ENCODE measurements at regions not wholly inside any gene's neighbourhood (a gene's known extent, or its start where the extent isn't known, plus 50 kb on each side); places are given as distances from the start of the nearest gene placed in this dataset.

DNA sequence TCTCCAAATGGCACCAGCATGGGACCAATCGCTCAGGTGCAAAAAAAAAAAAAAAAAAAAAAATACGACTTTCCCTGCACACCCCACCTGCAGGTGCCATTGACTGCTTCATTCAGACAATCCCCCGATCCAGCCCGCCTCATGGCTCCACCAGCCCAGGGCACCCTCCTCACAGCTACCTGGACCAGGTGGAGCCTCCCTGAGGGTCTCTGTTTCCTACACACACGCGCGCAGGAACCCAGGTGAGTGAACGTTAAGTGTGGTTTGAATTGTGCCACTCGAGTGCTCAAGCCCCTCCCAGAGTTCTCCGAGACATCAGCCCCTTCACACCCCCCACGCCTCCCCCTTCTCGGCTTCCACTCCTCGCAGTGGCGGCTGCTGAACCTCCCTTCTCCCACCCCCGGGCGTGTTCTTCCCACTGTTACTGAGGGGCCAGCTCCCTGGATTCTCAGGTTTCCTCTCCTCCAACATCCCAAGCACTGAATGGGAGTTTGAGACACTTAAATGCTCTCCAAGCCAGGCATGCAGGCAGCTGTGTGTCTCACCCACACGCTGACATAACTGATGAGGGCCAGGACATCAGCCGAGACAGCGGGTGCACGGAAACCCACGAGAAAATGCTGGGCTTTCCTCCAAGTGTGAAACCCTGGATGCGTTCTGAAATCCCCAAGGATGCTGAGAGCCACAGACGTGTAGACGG is 88.8 kb upstream of the SNTG2 start:
- Histone ChIP-seq H3K4me1 (ENCODE audit: insufficient read depth) (peaks cover 15% of the 10 kb centered on the region), H3K4me2 (no peak overlapping the region), H4K20me1 (replicated peaks; ENCODE audit: insufficient read depth) (no peaks in the 10 kb centered on the region), H3K9me2 (ENCODE audit: insufficient read depth) (no peaks in the 10 kb centered on the region), H3K4me3 (no peak overlapping the region), H2AFZ (no peak overlapping the region), H3F3A (replicated peaks; ENCODE audit: low read depth) (0 out of 2 replicates have a peak, but pooled peaks cover 3% of the 10 kb centered on the region), H3K27ac (ENCODE audit: low read depth) (no peak overlapping the region), H3K79me2 (replicated peaks; ENCODE audit: insufficient read depth) (no peaks in the 10 kb centered on the region), H3K27me3 (ENCODE audit: insufficient read depth) (peaks cover 2% of the 10 kb centered on the region; the same call in 1 of the 2 replicates), H3K36me3 (ENCODE audit: insufficient read depth) (no peaks in the 10 kb centered on the region)
- Mint-ChIP-seq H3K27me3 (ENCODE audit: insufficient read depth, low read depth, poor library complexity) (peaks cover 14% of the 10 kb centered on the region), H3K9me3 (no peaks in the 10 kb centered on the region), H3K4me3 (no peak overlapping the region), H3K4me1 (peaks cover 38% of the 10 kb centered on the region), H3K36me3 (ENCODE audit: low read depth) (no peaks in the 10 kb centered on the region), H3K27ac (no peak overlapping the region)
- TF ChIP-seq ZNF331 (CRISPR knock-in tag; IDR thresholded peaks at IDR 0.05; ENCODE audit: low read depth) (no peak), EZH2 (IDR thresholded peaks at IDR 0.05; ENCODE audit: low read depth, unreplicated experiment) (no peak), EZH2phosphoT487 (IDR thresholded peaks at IDR 0.05; ENCODE audit: unreplicated experiment) (no peak), JUNB (IDR thresholded peaks at IDR 0.05; ENCODE audit: unreplicated experiment) (no peak), STAT1 (IDR thresholded peaks at IDR 0.05; ENCODE audit: unreplicated experiment) (no peak), CREB1 (CRISPR knock-in tag; IDR thresholded peaks at IDR 0.05; ENCODE audit: low read depth) (no peak), NANOG (IDR thresholded peaks at IDR 0.05; ENCODE audit: borderline replicate concordance) (no peak), ZNF114 (CRISPR knock-in tag; IDR thresholded peaks at IDR 0.05) (no peak), POLR2AphosphoS5 (IDR thresholded peaks at IDR 0.05; ENCODE audit: low read depth) (no peak)
- TF ChIP-seq, protein P1, sequence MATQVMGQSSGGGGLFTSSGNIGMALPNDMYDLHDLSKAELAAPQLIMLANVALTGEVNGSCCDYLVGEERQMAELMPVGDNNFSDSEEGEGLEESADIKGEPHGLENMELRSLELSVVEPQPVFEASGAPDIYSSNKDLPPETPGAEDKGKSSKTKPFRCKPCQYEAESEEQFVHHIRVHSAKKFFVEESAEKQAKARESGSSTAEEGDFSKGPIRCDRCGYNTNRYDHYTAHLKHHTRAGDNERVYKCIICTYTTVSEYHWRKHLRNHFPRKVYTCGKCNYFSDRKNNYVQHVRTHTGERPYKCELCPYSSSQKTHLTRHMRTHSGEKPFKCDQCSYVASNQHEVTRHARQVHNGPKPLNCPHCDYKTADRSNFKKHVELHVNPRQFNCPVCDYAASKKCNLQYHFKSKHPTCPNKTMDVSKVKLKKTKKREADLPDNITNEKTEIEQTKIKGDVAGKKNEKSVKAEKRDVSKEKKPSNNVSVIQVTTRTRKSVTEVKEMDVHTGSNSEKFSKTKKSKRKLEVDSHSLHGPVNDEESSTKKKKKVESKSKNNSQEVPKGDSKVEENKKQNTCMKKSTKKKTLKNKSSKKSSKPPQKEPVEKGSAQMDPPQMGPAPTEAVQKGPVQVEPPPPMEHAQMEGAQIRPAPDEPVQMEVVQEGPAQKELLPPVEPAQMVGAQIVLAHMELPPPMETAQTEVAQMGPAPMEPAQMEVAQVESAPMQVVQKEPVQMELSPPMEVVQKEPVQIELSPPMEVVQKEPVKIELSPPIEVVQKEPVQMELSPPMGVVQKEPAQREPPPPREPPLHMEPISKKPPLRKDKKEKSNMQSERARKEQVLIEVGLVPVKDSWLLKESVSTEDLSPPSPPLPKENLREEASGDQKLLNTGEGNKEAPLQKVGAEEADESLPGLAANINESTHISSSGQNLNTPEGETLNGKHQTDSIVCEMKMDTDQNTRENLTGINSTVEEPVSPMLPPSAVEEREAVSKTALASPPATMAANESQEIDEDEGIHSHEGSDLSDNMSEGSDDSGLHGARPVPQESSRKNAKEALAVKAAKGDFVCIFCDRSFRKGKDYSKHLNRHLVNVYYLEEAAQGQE (IDR thresholded peaks at IDR 0.05; ENCODE audit: unreplicated experiment): no peak
- TF ChIP-seq, protein P2, sequence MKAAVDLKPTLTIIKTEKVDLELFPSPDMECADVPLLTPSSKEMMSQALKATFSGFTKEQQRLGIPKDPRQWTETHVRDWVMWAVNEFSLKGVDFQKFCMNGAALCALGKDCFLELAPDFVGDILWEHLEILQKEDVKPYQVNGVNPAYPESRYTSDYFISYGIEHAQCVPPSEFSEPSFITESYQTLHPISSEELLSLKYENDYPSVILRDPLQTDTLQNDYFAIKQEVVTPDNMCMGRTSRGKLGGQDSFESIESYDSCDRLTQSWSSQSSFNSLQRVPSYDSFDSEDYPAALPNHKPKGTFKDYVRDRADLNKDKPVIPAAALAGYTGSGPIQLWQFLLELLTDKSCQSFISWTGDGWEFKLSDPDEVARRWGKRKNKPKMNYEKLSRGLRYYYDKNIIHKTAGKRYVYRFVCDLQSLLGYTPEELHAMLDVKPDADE (IDR thresholded peaks at IDR 0.05): no peak
- TF ChIP-seq, protein P3, sequence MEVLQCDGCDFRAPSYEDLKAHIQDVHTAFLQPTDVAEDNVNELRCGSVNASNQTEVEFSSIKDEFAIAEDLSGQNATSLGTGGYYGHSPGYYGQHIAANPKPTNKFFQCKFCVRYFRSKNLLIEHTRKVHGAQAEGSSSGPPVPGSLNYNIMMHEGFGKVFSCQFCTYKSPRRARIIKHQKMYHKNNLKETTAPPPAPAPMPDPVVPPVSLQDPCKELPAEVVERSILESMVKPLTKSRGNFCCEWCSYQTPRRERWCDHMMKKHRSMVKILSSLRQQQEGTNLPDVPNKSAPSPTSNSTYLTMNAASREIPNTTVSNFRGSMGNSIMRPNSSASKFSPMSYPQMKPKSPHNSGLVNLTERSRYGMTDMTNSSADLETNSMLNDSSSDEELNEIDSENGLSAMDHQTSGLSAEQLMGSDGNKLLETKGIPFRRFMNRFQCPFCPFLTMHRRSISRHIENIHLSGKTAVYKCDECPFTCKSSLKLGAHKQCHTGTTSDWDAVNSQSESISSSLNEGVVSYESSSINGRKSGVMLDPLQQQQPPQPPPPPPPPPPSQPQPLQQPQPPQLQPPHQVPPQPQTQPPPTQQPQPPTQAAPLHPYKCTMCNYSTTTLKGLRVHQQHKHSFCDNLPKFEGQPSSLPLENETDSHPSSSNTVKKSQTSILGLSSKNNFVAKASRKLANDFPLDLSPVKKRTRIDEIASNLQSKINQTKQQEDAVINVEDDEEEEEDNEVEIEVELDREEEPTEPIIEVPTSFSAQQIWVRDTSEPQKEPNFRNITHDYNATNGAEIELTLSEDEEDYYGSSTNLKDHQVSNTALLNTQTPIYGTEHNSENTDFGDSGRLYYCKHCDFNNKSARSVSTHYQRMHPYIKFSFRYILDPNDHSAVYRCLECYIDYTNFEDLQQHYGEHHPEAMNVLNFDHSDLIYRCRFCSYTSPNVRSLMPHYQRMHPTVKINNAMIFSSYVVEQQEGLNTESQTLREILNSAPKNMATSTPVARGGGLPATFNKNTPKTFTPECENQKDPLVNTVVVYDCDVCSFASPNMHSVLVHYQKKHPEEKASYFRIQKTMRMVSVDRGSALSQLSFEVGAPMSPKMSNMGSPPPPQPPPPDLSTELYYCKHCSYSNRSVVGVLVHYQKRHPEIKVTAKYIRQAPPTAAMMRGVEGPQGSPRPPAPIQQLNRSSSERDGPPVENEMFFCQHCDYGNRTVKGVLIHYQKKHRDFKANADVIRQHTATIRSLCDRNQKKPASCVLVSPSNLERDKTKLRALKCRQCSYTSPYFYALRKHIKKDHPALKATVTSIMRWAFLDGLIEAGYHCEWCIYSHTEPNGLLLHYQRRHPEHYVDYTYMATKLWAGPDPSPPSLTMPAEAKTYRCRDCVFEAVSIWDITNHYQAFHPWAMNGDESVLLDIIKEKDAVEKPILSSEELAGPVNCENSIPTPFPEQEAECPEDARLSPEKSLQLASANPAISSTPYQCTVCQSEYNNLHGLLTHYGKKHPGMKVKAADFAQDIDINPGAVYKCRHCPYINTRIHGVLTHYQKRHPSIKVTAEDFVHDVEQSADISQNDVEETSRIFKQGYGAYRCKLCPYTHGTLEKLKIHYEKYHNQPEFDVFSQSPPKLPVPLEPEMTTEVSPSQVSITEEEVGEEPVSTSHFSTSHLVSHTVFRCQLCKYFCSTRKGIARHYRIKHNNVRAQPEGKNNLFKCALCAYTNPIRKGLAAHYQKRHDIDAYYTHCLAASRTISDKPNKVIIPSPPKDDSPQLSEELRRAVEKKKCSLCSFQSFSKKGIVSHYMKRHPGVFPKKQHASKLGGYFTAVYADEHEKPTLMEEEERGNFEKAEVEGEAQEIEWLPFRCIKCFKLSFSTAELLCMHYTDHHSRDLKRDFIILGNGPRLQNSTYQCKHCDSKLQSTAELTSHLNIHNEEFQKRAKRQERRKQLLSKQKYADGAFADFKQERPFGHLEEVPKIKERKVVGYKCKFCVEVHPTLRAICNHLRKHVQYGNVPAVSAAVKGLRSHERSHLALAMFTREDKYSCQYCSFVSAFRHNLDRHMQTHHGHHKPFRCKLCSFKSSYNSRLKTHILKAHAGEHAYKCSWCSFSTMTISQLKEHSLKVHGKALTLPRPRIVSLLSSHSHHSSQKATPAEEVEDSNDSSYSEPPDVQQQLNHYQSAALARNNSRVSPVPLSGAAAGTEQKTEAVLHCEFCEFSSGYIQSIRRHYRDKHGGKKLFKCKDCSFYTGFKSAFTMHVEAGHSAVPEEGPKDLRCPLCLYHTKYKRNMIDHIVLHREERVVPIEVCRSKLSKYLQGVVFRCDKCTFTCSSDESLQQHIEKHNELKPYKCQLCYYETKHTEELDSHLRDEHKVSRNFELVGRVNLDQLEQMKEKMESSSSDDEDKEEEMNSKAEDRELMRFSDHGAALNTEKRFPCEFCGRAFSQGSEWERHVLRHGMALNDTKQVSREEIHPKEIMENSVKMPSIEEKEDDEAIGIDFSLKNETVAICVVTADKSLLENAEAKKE (CRISPR knock-in tag; IDR thresholded peaks at IDR 0.05): no peak
- TF ChIP-seq, protein P4, sequence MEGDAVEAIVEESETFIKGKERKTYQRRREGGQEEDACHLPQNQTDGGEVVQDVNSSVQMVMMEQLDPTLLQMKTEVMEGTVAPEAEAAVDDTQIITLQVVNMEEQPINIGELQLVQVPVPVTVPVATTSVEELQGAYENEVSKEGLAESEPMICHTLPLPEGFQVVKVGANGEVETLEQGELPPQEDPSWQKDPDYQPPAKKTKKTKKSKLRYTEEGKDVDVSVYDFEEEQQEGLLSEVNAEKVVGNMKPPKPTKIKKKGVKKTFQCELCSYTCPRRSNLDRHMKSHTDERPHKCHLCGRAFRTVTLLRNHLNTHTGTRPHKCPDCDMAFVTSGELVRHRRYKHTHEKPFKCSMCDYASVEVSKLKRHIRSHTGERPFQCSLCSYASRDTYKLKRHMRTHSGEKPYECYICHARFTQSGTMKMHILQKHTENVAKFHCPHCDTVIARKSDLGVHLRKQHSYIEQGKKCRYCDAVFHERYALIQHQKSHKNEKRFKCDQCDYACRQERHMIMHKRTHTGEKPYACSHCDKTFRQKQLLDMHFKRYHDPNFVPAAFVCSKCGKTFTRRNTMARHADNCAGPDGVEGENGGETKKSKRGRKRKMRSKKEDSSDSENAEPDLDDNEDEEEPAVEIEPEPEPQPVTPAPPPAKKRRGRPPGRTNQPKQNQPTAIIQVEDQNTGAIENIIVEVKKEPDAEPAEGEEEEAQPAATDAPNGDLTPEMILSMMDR (conservative IDR thresholded peaks at IDR 0.05; ENCODE audit: low read depth in 2 of 2): no peak
- no peak for DNase-seq (ENCODE audit: low spot score)
- no peak for ATAC-seq

Data from GM23338 (cell line).